ENCODE measurements at regions not wholly inside any gene's neighbourhood (a gene's known extent, or its start where the extent isn't known, plus 50 kb on each side); places are given as distances from the start of the nearest gene placed in this dataset.

DNA sequence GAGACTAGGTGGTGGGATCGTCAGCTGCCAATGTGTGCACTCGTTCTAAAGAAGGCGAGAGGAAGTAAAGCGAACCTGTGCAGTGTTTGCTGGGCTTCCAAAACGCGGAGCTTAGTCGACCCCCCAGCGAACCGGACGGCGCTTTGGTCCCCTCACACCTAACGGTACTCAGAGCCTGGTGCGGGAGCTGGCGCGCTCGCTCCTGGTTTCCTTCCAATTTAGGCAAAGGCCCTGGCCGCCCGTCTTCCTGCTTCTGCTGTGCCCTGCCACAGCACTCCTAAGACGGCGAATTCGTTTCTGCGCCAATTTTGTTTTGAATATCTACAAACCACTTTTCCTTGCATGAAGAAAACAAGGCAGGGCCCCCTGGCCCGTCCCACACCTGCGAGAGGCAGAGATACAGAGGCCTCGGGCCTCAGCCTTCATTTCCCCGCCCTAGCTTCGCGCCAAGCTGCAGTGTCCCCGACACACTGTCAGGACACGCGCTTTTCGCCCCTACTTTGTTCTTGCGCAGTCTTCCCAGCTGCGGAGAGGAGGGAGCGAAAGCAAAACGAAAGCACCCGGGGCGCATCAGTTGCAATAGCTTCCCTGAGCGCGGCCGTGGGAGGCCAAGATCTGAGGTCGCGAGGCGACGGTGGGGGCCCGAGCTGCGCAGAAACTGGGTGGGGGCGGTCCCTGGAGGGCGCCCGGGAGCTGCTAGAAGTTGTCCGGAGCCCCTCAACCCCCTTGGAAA lies 111.9 kb downstream of the KCNRG start:
- no peak for DNase-seq (ENCODE audit: low read depth)
- in situ Hi-C loops (cut with HindIII; ENCODE audit: low sequenced_read_pairs): no loop called here
- peak overlapping the region; percentile 39 for H3K4me3 ChIP-seq (ENCODE audit: low read depth, low read length)
- TF ChIP-seq, protein P1, sequence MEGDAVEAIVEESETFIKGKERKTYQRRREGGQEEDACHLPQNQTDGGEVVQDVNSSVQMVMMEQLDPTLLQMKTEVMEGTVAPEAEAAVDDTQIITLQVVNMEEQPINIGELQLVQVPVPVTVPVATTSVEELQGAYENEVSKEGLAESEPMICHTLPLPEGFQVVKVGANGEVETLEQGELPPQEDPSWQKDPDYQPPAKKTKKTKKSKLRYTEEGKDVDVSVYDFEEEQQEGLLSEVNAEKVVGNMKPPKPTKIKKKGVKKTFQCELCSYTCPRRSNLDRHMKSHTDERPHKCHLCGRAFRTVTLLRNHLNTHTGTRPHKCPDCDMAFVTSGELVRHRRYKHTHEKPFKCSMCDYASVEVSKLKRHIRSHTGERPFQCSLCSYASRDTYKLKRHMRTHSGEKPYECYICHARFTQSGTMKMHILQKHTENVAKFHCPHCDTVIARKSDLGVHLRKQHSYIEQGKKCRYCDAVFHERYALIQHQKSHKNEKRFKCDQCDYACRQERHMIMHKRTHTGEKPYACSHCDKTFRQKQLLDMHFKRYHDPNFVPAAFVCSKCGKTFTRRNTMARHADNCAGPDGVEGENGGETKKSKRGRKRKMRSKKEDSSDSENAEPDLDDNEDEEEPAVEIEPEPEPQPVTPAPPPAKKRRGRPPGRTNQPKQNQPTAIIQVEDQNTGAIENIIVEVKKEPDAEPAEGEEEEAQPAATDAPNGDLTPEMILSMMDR (IDR thresholded peaks at IDR 0.05; ENCODE audit: low read depth, low read length, missing control alignments): no peak

- TF ChIP-seq, protein P1 (IDR thresholded peaks at IDR 0.05; ENCODE audit: low read depth, low read length, missing control alignments): no peak
- in situ Hi-C loops (cut with HindIII; ENCODE audit: low sequenced_read_pairs): no loop called here
- no peak for DNase-seq (ENCODE audit: low read depth)
- peak overlapping the region; percentile 39 for H3K4me3 ChIP-seq (ENCODE audit: low read depth, low read length)
Measured at GRCh38 chr13:50127726-50128291, 112.6 kb downstream of the KCNRG start.

DNA sequence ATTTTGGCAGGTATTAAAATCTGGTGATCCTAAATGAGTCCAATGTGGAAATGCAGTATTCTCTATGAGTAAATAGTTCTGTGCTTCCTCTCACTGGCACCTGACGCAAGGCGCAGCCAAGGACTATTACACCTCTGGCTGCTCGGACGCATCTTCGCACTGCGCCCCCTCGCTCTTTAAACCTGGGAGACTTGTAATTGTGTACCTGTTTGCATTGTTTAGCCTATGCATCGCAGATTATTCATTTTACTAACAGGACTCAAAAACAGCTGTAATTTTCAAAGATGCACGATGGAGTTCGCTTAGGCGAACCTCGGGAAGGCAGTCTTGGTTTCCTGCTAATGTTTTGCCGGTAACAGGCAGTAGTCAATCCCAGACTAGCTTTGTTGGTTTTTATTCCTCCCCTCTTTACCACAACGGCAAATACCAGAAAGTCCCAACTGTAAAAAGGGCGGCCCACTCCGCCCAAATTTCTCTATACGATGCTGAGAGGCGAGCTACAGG lies 113.2 kb downstream of the KCNRG start:
- in situ Hi-C loops (cut with HindIII; ENCODE audit: low sequenced_read_pairs): no loop called here
- no peak for DNase-seq (ENCODE audit: low read depth)
- TF ChIP-seq, protein P1 (IDR thresholded peaks at IDR 0.05; ENCODE audit: low read depth, low read length, missing control alignments): no peak
- H3K4me3 ChIP-seq (ENCODE audit: low read depth, low read length): no peak overlapping the region

GRCh38 chr13:50129081-50129705 lies 113.9 kb downstream of the KCNRG start:
- TF ChIP-seq, protein P1 (IDR thresholded peaks at IDR 0.05; ENCODE audit: low read depth, low read length, missing control alignments): no peak
- DNase-seq (ENCODE audit: low read depth): no peak
- in situ Hi-C loops (cut with HindIII; ENCODE audit: low sequenced_read_pairs): no loop called here
- peak overlapping the region; percentile 31 for H3K4me3 ChIP-seq (ENCODE audit: low read depth, low read length)

DNA sequence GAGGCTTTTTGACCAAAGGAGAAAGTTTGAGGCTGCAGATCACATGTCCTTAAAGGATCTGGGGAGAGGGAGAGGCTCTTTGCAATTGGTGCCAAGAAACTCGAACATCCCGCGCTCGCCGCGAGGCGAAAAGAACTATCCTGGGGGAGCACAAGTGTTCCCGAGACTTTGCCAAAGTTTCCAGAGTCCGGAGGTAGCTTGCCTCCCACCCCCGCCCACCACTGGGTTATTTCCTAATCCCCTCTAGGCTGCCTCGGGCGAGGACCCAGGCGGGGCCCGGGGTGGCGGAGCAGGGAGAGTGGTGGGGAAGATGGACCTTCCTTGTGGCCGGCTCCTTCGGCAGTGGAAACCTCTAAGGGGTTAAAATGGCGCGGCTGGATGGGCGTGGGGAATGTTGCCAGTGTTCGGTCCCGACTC lies 114.5 kb downstream of the KCNRG start:
- no peak for DNase-seq (ENCODE audit: low read depth)
- in situ Hi-C loops (cut with HindIII; ENCODE audit: low sequenced_read_pairs): no loop called here
- peak overlapping the region; percentile 31 for H3K4me3 ChIP-seq (ENCODE audit: low read depth, low read length)
- TF ChIP-seq, protein P1 (IDR thresholded peaks at IDR 0.05; ENCODE audit: low read depth, low read length, missing control alignments): no peak

GRCh38 chr13:50130123-50130946 lies 115.1 kb downstream of the KCNRG start:
- TF ChIP-seq, protein P1 (IDR thresholded peaks at IDR 0.05; ENCODE audit: low read depth, low read length, missing control alignments): no peak
- no peak for DNase-seq (ENCODE audit: low read depth)
- H3K4me3 ChIP-seq (ENCODE audit: low read depth, low read length): peak overlapping the region; percentile 31
- in situ Hi-C loops (cut with HindIII; ENCODE audit: low sequenced_read_pairs): no loop called here

All from astrocyte of the cerebellum (primary cell).